SK-N-SH treated with all-trans-retinoic acid at 6 μM for 48 hours (cell line): ENCODE measurements at regions not wholly inside any gene's neighbourhood (a gene's known extent, or its start where the extent isn't known, plus 50 kb on each side); places are given as distances from the start of the nearest gene placed in this dataset.

Experiments
- ATAC-seq: fragments of 200-7000 bp; cut with Tn5 transposase; 3 replicates; pipeline ENCODE4 v1.9.1; 2020; ENCODE audit warnings: mild to moderate bottlenecking, moderate library complexity
- BACH2 ChIP-seq: fragments of 250-450 bp; sonication (Bioruptor Pico); IDR thresholded peaks from 2 replicates; pipeline ENCODE4 v1.9.0; 2021; ENCODE audit warnings: mild to moderate bottlenecking, borderline replicate concordance
- CSDC2 ChIP-seq: fragments of 250-450 bp; sonication (Bioruptor Pico); IDR thresholded peaks from 2 replicates; pipeline ENCODE4 v1.5.0; 2020; ENCODE audit warnings: mild to moderate bottlenecking, moderate library complexity
- ESRRG ChIP-seq: fragments of 250-450 bp; sonication (Bioruptor Pico); IDR thresholded peaks from 2 replicates; pipeline ENCODE4 v1.6.1; 2021; ENCODE audit warnings: mild to moderate bottlenecking
- GLIS3 ChIP-seq: fragments of 250-450 bp; sonication (Bioruptor Pico); IDR thresholded peaks from 2 replicates; pipeline ENCODE4 v1.5.0; 2020; ENCODE audit warnings: mild to moderate bottlenecking, moderate library complexity
- ISL1 ChIP-seq: fragments of 250-450 bp; sonication (Bioruptor Pico); IDR thresholded peaks from 2 replicates; pipeline ENCODE4 v2.1.2; 2022; ENCODE audit warnings: mild to moderate bottlenecking, moderate library complexity
- OSR1 ChIP-seq: fragments of 250-450 bp; sonication (Bioruptor Pico); IDR thresholded peaks from 2 replicates; pipeline ENCODE4 v1.8.0; 2022; ENCODE audit warnings: moderate library complexity, mild to moderate bottlenecking, inconsistent platforms
- PPARA ChIP-seq: fragments of 250-450 bp; sonication (Bioruptor Pico); IDR thresholded peaks from 2 replicates; pipeline ENCODE4 v1.5.0; 2020; ENCODE audit warnings: mild to moderate bottlenecking, borderline replicate concordance
- RARB ChIP-seq: fragments of 250-450 bp; sonication (Bioruptor Pico); IDR thresholded peaks from 2 replicates; pipeline ENCODE4 v1.8.0; 2021; ENCODE audit warnings: mild to moderate bottlenecking, moderate library complexity
- SNAI2 ChIP-seq: fragments of 250-450 bp; sonication (Bioruptor Pico); IDR thresholded peaks from 2 replicates; pipeline ENCODE4 v1.5.0; 2020; ENCODE audit warnings: mild to moderate bottlenecking, moderate library complexity
- TCF4 ChIP-seq: fragments of 250-450 bp; sonication (Bioruptor Pico); IDR thresholded peaks from 2 replicates; pipeline ENCODE4 v1.8.0; 2021; ENCODE audit warnings: mild to moderate bottlenecking, moderate library complexity, borderline replicate concordance
- ZC3H10 ChIP-seq: fragments of 250-450 bp; sonication (Bioruptor Pico); IDR thresholded peaks from 2 replicates; pipeline ENCODE4 v1.5.1; 2021; ENCODE audit warnings: mild to moderate bottlenecking, moderate library complexity
- ZFP3 ChIP-seq: fragments of 250-450 bp; sonication (Bioruptor Pico); IDR thresholded peaks from 2 replicates; pipeline ENCODE4 v1.5.0; 2020; ENCODE audit warnings: mild to moderate bottlenecking, moderate library complexity
- ZNF565 ChIP-seq: fragments of 450-650 bp; formaldehyde crosslinking; conservative IDR thresholded peaks from 2 replicates; pipeline ENCODE4 v1.5.0; 2020; ENCODE audit warnings: low read depth, mild to moderate bottlenecking, moderate library complexity
- ZNF70 ChIP-seq: fragments of 450-650 bp; formaldehyde crosslinking; IDR thresholded peaks from 2 replicates; pipeline ENCODE4 v1.5.0; 2020; ENCODE audit warnings: mild to moderate bottlenecking, moderate library complexity
- ZNF8 ChIP-seq: fragments of 450-650 bp; formaldehyde crosslinking; IDR thresholded peaks from 2 replicates; pipeline ENCODE4 v1.5.0; 2020; ENCODE audit warnings: mild to moderate bottlenecking, moderate library complexity
- TF ChIP-seq, protein P1 (sequence below): fragments of 250-450 bp; sonication (Bioruptor Pico); IDR thresholded peaks from 2 replicates; pipeline ENCODE4 v1.5.1; 2021; ENCODE audit warnings: mild to moderate bottlenecking, moderate library complexity
- TF ChIP-seq, protein P2 (sequence below): fragments of 250-450 bp; sonication (Bioruptor Pico); IDR thresholded peaks from 2 replicates; pipeline ENCODE4 v1.8.0; 2021; ENCODE audit warnings: low read depth, mild to moderate bottlenecking, moderate library complexity, borderline replicate concordance
- TF ChIP-seq, protein P3 (sequence below): fragments of 250-450 bp; sonication (Bioruptor Pico); IDR thresholded peaks from 2 replicates; pipeline ENCODE4 v1.5.1; 2020; ENCODE audit warnings: low read depth, mild to moderate bottlenecking, moderate library complexity
- TF ChIP-seq, protein P4 (sequence below): fragments of 250-450 bp; sonication (Bioruptor Pico); IDR thresholded peaks from 2 replicates; pipeline ENCODE4 v1.5.0; 2020; ENCODE audit warnings: mild to moderate bottlenecking, moderate library complexity
- TF ChIP-seq, protein P5 (sequence below): fragments of 250-450 bp; sonication (Bioruptor Pico); IDR thresholded peaks from 2 replicates; pipeline ENCODE4 v1.8.0; 2020; ENCODE audit warnings: mild to moderate bottlenecking, moderate library complexity, borderline replicate concordance

DNA sequence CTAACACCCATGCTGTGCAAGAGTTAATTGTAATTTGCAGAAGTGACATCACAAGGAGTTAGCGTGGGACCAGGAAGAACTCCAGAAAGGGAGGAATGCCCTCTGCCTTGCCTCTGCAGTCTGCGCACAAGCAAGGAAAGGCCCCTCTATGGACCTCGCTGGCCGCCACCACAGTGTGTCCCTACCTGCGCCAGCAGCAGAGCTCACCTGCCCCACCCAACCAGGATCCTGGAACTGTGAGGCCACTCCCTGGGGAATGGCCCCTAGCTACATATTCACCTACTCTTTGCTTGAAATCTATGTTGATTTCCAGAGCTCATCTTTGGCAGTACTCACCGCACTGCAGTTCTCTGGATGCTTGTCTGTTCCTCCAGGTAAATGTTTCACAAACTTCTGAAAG, 72.0 kb upstream of the MTNR1B start:
- no peak for ATAC-seq
- TF ChIP-seq ZFP3 (CRISPR knock-in tag): no peak
- TF ChIP-seq, protein P1, sequence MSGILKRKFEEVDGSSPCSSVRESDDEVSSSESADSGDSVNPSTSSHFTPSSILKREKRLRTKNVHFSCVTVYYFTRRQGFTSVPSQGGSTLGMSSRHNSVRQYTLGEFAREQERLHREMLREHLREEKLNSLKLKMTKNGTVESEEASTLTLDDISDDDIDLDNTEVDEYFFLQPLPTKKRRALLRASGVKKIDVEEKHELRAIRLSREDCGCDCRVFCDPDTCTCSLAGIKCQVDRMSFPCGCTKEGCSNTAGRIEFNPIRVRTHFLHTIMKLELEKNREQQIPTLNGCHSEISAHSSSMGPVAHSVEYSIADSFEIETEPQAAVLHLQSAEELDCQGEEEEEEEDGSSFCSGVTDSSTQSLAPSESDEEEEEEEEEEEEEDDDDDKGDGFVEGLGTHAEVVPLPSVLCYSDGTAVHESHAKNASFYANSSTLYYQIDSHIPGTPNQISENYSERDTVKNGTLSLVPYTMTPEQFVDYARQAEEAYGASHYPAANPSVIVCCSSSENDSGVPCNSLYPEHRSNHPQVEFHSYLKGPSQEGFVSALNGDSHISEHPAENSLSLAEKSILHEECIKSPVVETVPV (CRISPR knock-in tag): no peak
- no peak for TF ChIP-seq SNAI2 (CRISPR knock-in tag)
- no peak for TF ChIP-seq RARB (CRISPR knock-in tag)
- TF ChIP-seq TCF4 (CRISPR knock-in tag): no peak
- no peak for TF ChIP-seq ESRRG (CRISPR knock-in tag)
- no peak for TF ChIP-seq ZNF70 (CRISPR knock-in tag)
- no peak for TF ChIP-seq ZC3H10 (CRISPR knock-in tag)
- no peak for TF ChIP-seq PPARA (CRISPR knock-in tag)
- no peak for TF ChIP-seq GLIS3 (CRISPR knock-in tag)
- TF ChIP-seq CSDC2 (CRISPR knock-in tag): no peak
- no peak for TF ChIP-seq OSR1
- TF ChIP-seq, protein P2, sequence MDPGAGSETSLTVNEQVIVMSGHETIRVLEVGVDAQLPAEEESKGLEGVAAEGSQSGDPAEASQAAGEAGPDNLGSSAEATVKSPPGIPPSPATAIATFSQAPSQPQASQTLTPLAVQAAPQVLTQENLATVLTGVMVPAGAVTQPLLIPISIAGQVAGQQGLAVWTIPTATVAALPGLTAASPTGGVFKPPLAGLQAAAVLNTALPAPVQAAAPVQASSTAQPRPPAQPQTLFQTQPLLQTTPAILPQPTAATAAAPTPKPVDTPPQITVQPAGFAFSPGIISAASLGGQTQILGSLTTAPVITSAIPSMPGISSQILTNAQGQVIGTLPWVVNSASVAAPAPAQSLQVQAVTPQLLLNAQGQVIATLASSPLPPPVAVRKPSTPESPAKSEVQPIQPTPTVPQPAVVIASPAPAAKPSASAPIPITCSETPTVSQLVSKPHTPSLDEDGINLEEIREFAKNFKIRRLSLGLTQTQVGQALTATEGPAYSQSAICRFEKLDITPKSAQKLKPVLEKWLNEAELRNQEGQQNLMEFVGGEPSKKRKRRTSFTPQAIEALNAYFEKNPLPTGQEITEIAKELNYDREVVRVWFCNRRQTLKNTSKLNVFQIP (CRISPR knock-in tag): no peak
- TF ChIP-seq, protein P3, sequence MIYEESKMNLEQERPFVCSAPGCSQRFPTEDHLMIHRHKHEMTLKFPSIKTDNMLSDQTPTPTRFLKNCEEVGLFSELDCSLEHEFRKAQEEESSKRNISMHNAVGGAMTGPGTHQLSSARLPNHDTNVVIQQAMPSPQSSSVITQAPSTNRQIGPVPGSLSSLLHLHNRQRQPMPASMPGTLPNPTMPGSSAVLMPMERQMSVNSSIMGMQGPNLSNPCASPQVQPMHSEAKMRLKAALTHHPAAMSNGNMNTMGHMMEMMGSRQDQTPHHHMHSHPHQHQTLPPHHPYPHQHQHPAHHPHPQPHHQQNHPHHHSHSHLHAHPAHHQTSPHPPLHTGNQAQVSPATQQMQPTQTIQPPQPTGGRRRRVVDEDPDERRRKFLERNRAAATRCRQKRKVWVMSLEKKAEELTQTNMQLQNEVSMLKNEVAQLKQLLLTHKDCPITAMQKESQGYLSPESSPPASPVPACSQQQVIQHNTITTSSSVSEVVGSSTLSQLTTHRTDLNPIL: no peak
- no peak for TF ChIP-seq ZNF565 (CRISPR knock-in tag)
- TF ChIP-seq, protein P4, sequence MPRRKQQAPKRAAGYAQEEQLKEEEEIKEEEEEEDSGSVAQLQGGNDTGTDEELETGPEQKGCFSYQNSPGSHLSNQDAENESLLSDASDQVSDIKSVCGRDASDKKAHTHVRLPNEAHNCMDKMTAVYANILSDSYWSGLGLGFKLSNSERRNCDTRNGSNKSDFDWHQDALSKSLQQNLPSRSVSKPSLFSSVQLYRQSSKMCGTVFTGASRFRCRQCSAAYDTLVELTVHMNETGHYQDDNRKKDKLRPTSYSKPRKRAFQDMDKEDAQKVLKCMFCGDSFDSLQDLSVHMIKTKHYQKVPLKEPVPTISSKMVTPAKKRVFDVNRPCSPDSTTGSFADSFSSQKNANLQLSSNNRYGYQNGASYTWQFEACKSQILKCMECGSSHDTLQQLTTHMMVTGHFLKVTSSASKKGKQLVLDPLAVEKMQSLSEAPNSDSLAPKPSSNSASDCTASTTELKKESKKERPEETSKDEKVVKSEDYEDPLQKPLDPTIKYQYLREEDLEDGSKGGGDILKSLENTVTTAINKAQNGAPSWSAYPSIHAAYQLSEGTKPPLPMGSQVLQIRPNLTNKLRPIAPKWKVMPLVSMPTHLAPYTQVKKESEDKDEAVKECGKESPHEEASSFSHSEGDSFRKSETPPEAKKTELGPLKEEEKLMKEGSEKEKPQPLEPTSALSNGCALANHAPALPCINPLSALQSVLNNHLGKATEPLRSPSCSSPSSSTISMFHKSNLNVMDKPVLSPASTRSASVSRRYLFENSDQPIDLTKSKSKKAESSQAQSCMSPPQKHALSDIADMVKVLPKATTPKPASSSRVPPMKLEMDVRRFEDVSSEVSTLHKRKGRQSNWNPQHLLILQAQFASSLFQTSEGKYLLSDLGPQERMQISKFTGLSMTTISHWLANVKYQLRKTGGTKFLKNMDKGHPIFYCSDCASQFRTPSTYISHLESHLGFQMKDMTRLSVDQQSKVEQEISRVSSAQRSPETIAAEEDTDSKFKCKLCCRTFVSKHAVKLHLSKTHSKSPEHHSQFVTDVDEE (CRISPR knock-in tag): no peak
- TF ChIP-seq BACH2: no peak
- no peak for TF ChIP-seq ISL1 (CRISPR knock-in tag)
- TF ChIP-seq, protein P5, sequence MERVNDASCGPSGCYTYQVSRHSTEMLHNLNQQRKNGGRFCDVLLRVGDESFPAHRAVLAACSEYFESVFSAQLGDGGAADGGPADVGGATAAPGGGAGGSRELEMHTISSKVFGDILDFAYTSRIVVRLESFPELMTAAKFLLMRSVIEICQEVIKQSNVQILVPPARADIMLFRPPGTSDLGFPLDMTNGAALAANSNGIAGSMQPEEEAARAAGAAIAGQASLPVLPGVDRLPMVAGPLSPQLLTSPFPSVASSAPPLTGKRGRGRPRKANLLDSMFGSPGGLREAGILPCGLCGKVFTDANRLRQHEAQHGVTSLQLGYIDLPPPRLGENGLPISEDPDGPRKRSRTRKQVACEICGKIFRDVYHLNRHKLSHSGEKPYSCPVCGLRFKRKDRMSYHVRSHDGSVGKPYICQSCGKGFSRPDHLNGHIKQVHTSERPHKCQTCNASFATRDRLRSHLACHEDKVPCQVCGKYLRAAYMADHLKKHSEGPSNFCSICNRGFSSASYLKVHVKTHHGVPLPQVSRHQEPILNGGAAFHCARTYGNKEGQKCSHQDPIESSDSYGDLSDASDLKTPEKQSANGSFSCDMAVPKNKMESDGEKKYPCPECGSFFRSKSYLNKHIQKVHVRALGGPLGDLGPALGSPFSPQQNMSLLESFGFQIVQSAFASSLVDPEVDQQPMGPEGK: no peak
- TF ChIP-seq ZNF8 (CRISPR knock-in tag): no peak

DNA sequence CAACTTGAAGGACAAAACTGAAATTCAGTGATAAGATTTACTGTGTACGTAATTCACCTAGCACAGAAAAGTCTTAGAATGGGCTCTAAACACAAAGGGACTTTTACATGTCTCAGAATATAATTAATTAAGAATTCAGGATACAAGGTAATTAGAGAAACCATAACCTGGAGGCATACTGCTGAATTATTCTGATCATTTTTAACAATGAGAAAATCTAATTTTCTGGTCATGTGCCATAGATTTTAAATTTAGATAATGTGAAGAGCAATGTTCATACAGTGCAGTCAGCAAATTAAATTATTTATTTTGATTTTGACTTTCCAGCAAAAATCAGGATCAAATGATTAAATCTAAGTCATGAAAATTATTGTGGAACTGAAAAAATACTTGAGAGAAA, 67.0 kb upstream of the MTNR1B start:
- TF ChIP-seq, protein P2 (CRISPR knock-in tag): no peak
- peak; percentile 20; the same call in 1 of the 2 replicates for TF ChIP-seq TCF4 (CRISPR knock-in tag)
- no peak for ATAC-seq

DNA sequence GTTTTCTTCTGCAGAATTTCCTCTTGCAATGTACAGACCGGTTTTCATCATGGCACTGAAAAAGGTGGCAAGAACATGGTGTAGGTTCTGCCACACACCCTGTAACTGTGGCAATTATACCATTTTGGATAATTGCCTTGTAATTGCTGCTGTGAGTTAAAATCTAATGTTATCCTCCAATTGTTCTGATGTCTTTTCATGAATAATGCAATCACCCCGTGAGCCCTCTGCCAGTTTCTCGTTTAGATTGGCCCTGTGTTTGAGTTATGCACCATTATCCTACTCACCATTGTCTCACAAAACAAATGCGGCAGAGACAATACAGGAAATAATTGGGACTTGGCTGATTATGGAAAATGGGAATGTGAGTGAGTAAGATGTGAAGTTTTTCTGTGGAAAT, 61.8 kb upstream of the MTNR1B start:
- no peak for ATAC-seq
- no peak for TF ChIP-seq ZNF565 (CRISPR knock-in tag)
- no peak for TF ChIP-seq ZNF8 (CRISPR knock-in tag)
- TF ChIP-seq OSR1: no peak
- no peak for TF ChIP-seq ESRRG (CRISPR knock-in tag)
- TF ChIP-seq SNAI2 (CRISPR knock-in tag): no peak
